HG03378 (cell line): ENCODE measurements at regions not wholly inside any gene's neighbourhood (a gene's known extent, or its start where the extent isn't known, plus 50 kb on each side); places are given as distances from the start of the nearest gene placed in this dataset.
"Not testable (repeated sequence)": the region's sequence is repeated elsewhere in the genome, so short reads cannot be mapped to it uniquely, and the experiment has no call there.

ENCODE experiments used
- ATAC-seq: cut with Tn5 transposase; IDR thresholded peaks from one replicate; pipeline ENCODE4 v1.9.1; 2021; ENCODE audit warnings: mild to moderate bottlenecking, moderate library complexity; ENCODE audit not compliant: unreplicated experiment

- no peak for ATAC-seq
Measured at GRCh38 chr3:153437666-153438065, 275.6 kb downstream of the RAP2B start.

GRCh38 chr3:153438271-153438670 lies 276.2 kb downstream of the RAP2B start:
- ATAC-seq: no peak

- no peak for ATAC-seq
Measured at GRCh38 chr3:153439780-153440179, 277.8 kb downstream of the RAP2B start.

GRCh38 chr3:153440311-153440710 lies 278.3 kb downstream of the RAP2B start:
- no peak for ATAC-seq

- ATAC-seq: no peak
Measured at GRCh38 chr3:153442386-153442785, 280.4 kb downstream of the RAP2B start.

- no peak for ATAC-seq
Measured at GRCh38 chr3:153442799-153443487, 280.9 kb downstream of the RAP2B start.

GRCh38 chr3:153443961-153444360 lies 281.9 kb downstream of the RAP2B start:
- no peak for ATAC-seq

- no peak for ATAC-seq
Measured at GRCh38 chr3:153445817-153446216, 283.8 kb downstream of the RAP2B start.

- ATAC-seq: no peak
Measured at GRCh38 chr3:153448151-153448829, 286.3 kb downstream of the RAP2B start.

GRCh38 chr3:153456833-153457545 lies 295.0 kb downstream of the RAP2B start:
- no peak for ATAC-seq

GRCh38 chr3:153458881-153459280 lies 296.9 kb downstream of the RAP2B start:
- ATAC-seq: no peak

- no peak for ATAC-seq
Measured at GRCh38 chr3:153462545-153462944, 300.5 kb downstream of the RAP2B start.

GRCh38 chr3:153463895-153464294 lies 301.9 kb downstream of the RAP2B start:
- ATAC-seq: peak; percentile 98

GRCh38 chr3:153469162-153469561 lies 307.1 kb downstream of the RAP2B start:
- ATAC-seq: no peak

- peak; percentile 68 for ATAC-seq
Measured at GRCh38 chr3:153484842-153485241, 322.8 kb downstream of the RAP2B start.

- no peak for ATAC-seq
Measured at GRCh38 chr3:153495422-153495821, 333.4 kb downstream of the RAP2B start.

GRCh38 chr3:153502682-153503081 lies 340.7 kb downstream of the RAP2B start:
- ATAC-seq: no peak

- no peak for ATAC-seq
Measured at GRCh38 chr3:153503873-153504272, 341.8 kb downstream of the RAP2B start.

- ATAC-seq: not testable (repeated sequence)
Measured at GRCh38 chr3:153506205-153506604, 344.2 kb downstream of the RAP2B start.

GRCh38 chr3:153506686-153507085 lies 344.7 kb downstream of the RAP2B start:
- ATAC-seq: not testable (repeated sequence)

GRCh38 chr3:153513236-153513635 lies 351.2 kb downstream of the RAP2B start:
- no peak for ATAC-seq

- ATAC-seq: no peak
Measured at GRCh38 chr3:153528473-153528872, 366.4 kb downstream of the RAP2B start.
